ENCODE measurements at regions not wholly inside any gene's neighbourhood (a gene's known extent, or its start where the extent isn't known, plus 50 kb on each side); places are given as distances from the start of the nearest gene placed in this dataset.

- Histone ChIP-seq H2AFZ (ENCODE audit: low read length) (no peak overlapping the region), H4K20me1 (ENCODE audit: low read length) (no peaks in the 10 kb centered on the region), H3K36me3 (ENCODE audit: low read depth, low read length) (no peaks in the 10 kb centered on the region), H3F3A (ENCODE audit: low read length, unreplicated experiment) (no peaks in the 10 kb centered on the region), H3K4me1 (ENCODE audit: insufficient read depth, low read length) (no peaks in the 10 kb centered on the region), H3K9ac (ENCODE audit: low read length) (no peak overlapping the region), H3K4me3 (ENCODE audit: low read length) (no peak overlapping the region), H3K9me3 (ENCODE audit: low read length) (no peaks in the 10 kb centered on the region), H3K27ac (ENCODE audit: low read length) (no peak overlapping the region), H3K9me2 (replicated peaks; ENCODE audit: low read length) (no peaks in the 10 kb centered on the region), H3K79me2 (ENCODE audit: low read length) (no peaks in the 10 kb centered on the region), H3K4me2 (ENCODE audit: low read length) (no peak overlapping the region), H3K27me3 (ENCODE audit: low read length) (no peaks in the 10 kb centered on the region)
- ChIA-PET POLR2A (ENCODE audit: unreplicated experiment) (no interaction called here), CTCF (no interaction called here)
- BruUV-seq (replicated peaks), result no TSS peak
- no peak for ATAC-seq
- TF ChIP-seq CTCF (conservative IDR thresholded peaks at IDR 0.05; ENCODE audit: low read depth, low read length), result no peak
- no peak for TF ChIP-seq EZH2 (IDR thresholded peaks at IDR 0.05; ENCODE audit: low read length, unreplicated experiment)
- TF ChIP-seq EZH2phosphoT487 (IDR thresholded peaks at IDR 0.05; ENCODE audit: borderline replicate concordance, low read length), result no peak
- no peak for DNase-seq
- intact Hi-C loops (cut with micrococcal nuclease), result no loop called here
These were observed 936.9 kb upstream of the CELF4 start for GRCh38 chr18:38502539-38502938.

- no peak overlapping the region for H3K9ac ChIP-seq (ENCODE audit: low read length)
- CTCF ChIA-PET, result no interaction called here
These were observed 931.7 kb upstream of the CELF4 start for GRCh38 chr18:38497266-38497665.

More at GRCh38 chr18:38497266-38497665, 931.7 kb upstream of the CELF4 start:
- Histone ChIP-seq H3K27me3 (ENCODE audit: low read length) (no peaks in the 10 kb centered on the region), H3K27ac (ENCODE audit: low read length) (no peak overlapping the region), H3K9me2 (replicated peaks; ENCODE audit: low read length) (no peaks in the 10 kb centered on the region), H3K4me3 (ENCODE audit: low read length) (no peak overlapping the region), H2AFZ (ENCODE audit: low read length) (no peak overlapping the region), H3K4me1 (ENCODE audit: insufficient read depth, low read length) (no peaks in the 10 kb centered on the region), H3K9me3 (ENCODE audit: low read length) (no peaks in the 10 kb centered on the region), H3K79me2 (ENCODE audit: low read length) (no peaks in the 10 kb centered on the region), H4K20me1 (ENCODE audit: low read length) (no peaks in the 10 kb centered on the region), H3K36me3 (ENCODE audit: low read depth, low read length) (no peaks in the 10 kb centered on the region), H3K4me2 (ENCODE audit: low read length) (no peak overlapping the region), H3F3A (ENCODE audit: low read length, unreplicated experiment) (no peaks in the 10 kb centered on the region)
- intact Hi-C loops (cut with micrococcal nuclease), result no loop called here
- ATAC-seq (no peak), DNase-seq (no peak)
- no peak for TF ChIP-seq EZH2phosphoT487 (IDR thresholded peaks at IDR 0.05; ENCODE audit: borderline replicate concordance, low read length)
- TF ChIP-seq EZH2 (IDR thresholded peaks at IDR 0.05; ENCODE audit: low read length, unreplicated experiment), result no peak
- TF ChIP-seq CTCF (conservative IDR thresholded peaks at IDR 0.05; ENCODE audit: low read depth, low read length), result no peak
- BruUV-seq (replicated peaks), result no TSS peak
- POLR2A ChIA-PET (ENCODE audit: unreplicated experiment), result no interaction called here
